HG03442 (cell line): ENCODE measurements at regions not wholly inside any gene's neighbourhood (a gene's known extent, or its start where the extent isn't known, plus 50 kb on each side); places are given as distances from the start of the nearest gene placed in this dataset.
A peak's percentile ranks its signal among the peaks of the same experiment; 100 is the strongest.
"Not testable (repeated sequence)": the region's sequence is repeated elsewhere in the genome, so short reads cannot be mapped to it uniquely, and the experiment has no call there.

ENCODE experiments used
- ATAC-seq: cut with Tn5 transposase; IDR thresholded peaks from one replicate; pipeline ENCODE4 v1.9.1; 2021; ENCODE audit warnings: mild to moderate bottlenecking, moderate library complexity; ENCODE audit not compliant: unreplicated experiment

DNA sequence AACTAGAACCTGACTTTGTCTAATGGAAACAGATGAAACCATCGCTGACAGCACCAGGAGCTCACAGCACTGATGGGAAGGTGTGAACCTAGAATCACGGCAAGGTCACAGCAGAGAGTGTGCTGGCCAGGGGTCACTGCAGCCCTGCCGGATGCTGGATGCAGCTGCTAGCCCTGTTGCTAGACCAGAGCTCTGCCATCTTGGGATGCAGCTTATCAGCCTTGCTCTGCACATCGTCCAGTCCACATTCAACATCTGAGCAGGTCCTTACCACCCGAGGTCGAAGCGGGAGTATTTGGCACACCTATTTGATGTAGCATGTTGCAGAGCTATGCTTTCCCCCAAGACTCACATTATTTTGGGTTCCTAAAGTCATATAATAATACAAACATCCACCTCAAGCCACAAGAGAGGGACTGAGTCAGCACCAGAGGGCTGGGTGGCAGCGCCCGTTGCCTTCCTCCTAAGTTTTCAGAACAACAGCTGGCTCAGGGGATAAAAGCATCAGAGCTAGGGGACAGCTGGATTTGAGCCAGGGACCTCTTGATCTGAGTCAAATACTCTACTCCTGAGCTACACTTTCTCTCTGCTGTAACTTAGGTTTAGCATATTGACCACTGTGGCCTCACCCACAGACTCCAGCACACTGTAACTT is 135.3 kb downstream of the ZNF467 start:
- no peak for ATAC-seq

DNA sequence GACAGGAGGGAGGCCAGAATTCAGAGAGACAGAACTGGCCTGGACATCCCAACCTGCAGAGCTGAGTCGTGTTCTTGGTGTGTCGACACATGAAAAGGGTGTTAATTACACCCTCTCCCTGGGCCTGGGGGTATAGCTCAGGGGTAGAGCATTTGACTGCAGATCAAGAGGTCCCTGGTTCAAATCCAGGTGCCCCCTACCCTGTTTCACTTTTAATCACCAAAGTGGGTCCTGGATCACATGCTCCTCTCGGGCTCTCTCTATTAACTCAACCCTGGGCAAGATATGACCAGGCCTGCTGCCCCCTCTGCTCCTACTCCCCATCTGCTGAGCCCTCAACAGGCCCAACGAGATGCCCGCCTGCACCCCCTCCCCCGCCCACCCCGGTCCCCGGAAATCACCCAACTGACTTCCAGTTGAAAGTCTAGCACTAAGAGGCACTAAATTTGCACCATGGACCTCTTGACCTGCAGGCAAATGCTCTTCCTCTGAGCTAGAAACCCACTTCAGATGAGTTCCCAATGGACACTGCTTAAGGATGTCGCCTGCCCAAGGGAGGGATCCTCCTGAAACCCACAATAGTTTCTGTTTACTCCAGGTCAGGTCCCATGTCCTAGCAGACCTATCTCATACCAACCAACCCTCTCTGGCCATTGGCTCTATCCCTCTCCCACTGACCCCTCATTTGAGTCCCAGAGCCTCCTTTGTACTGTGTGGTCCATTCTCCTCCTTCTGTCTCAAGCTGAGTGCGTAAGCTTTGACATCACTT is 137.6 kb downstream of the ZNF467 start:
- no peak for ATAC-seq

DNA sequence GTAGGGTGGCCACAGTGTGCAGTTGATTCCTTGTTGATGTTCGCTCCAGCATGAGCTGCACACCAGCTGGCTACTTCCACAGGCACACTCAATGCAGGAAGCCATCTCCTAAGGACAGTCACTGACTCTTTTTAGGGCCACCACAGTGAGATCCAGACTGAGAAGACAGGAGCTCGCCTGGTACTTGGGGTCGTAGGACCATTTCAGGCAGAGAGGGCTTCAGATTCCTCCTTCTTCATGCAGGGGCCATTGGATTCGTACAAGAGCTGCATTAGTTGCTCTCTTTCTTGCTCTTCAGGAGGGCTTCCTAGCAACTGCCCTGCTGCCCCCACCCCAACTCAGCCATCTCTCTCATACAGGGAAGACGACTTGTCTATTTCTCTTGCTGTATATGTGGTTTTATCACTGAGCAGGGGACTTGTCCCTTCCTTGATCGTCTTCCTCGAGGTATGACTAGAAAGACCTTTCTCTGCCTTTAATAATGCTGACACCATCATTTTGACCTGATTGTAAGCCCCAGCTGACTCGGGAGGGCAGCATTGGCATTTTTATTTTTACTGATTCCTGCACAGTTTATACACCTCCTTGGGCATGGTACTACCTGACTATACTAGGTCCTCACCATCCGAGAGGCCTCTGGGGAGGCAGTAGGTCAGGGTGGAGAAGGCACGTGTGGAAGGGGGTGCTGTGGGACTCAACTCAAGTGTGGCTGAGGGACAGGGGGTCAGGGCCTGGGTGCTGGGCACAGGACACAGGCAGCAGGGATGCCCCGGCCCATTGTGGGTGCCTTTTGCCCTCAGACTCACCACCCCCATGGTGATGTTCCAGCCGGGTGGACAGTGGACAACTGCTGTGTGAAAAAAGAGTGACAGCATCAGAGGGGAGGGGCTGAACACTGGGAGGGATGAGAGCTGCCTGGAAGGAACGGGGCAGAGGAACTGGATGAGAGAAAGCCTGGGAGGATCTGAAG is 136.7 kb upstream of the ZNF746 start:
- ATAC-seq = no peak

DNA sequence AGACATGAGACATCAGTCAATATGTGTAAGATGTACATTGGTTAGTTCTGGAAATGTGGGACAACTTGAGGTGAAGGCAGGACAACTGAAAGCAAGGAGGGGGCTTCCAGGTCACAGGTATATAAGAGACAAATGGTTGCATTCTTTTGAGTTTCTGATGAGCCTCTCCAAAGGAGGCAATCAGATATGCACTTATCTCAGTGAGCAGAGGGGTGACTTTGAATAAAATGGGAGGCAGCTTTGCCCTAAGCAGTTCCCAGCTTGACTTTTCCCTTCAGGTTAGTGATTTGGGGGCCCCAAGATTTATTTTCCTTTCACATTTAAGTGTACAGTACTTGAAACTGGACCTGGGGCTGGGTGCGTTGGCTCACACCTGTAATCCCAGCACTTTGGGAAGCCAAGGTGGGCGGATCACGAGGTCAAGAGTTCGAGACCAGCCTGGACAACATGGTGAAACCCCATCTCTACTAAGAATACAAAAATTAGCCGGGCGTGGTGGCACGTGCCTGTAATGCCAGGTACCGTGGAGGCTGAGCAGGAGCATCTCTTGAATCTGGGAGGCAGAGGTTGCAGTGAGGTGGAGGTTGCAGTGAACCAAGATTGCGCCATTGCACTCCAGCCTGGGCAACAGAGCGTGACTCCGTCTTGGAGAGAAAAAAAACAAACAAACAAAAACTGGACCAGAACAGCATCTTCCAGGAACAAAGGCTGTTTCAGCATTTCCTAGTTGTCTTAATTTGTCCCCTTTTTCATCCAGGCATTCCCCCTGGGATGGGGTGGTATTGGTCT is 130.9 kb upstream of the ZNF746 start:
- not testable (repeated sequence) for ATAC-seq

DNA sequence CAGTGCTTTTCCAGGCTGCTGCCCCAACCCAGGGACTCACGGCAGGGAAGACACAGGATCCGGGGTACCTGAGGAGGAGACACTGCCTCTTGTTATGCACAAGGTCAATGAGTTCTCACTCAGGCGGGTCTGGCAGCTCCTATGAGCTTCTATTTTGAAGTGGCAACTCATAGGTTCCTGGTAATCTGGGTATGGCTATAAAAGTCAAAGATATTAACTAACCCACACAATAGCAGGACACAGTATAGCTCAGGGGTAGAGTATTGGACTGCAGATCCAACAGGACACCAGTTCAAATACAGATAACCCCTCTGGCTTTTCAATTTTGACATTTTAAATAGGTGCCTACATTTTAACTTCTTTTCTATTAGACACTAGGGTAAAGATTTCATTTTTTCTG is 130.3 kb upstream of the ZNF746 start:
- ATAC-seq = no peak

DNA sequence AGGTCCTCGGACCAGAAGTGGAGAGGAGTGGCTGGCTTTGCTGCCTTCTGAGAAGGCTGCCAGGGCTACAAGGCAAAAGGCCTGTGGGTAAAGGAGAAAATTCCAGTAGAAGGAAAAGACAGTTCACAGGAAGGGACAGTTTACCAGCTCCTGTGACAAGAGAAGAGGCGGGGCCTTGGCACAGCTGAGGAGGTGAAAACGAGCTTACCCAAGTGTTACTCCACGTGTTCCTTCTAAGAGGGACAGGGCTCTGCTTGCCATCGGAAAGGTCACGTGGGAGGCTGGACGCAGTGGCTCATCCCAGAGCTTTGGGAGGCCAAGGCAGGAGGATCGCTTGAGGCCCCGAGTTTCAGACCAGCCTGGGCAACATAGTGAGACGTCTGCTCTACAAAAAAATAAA is 129.4 kb upstream of the ZNF746 start:
- ATAC-seq = no peak

DNA sequence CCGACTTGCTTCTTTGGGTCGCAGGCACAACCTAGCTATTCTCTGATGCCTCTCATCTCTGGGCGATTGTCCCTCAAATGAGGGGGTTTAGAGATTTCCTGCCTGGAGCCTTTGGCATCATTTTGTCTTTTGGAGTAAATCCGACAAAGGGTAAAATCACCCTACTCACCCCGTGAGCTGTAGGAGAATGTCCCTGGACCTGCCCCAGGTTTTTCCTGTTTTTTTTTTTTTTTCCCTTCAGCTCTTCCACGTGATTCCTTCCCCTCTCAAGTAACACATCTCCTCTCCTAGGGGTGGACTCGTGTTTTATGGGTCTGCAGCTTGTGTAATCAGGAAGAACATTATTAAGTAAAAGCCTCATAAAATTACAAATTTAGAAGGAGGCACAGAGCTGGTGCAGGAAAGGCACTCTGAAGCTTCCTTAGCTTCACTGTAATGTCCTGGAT is 128.4 kb upstream of the ZNF746 start:
- no peak for ATAC-seq

DNA sequence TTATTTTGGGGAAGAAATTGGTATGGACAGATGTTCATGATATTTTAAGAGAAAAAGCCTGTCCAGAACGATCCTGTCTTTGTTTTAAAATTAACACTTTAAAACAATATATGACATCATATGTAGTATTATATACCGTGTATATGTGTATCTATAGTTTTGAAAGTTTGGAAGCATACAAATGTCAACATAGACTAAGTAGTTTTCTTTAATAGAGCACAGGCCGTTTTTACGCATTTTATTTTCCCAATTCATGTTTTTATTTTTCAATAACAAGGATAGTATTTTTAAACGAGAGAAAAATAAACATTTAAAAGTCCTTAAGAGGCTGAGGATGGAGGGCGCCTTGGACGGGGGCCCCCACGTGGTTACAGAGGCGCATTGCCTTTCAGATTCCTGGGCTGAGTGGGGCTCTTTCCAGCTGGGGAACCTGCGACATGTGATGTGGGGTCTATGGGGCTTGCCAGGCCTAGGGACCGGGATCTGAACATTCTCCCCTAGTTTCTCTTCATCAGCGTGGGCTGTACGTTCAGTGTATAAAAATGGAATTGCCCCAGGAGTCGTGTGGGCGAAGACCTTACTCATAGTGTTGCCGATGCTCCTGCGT is 127.8 kb upstream of the ZNF746 start:
- no peak for ATAC-seq

DNA sequence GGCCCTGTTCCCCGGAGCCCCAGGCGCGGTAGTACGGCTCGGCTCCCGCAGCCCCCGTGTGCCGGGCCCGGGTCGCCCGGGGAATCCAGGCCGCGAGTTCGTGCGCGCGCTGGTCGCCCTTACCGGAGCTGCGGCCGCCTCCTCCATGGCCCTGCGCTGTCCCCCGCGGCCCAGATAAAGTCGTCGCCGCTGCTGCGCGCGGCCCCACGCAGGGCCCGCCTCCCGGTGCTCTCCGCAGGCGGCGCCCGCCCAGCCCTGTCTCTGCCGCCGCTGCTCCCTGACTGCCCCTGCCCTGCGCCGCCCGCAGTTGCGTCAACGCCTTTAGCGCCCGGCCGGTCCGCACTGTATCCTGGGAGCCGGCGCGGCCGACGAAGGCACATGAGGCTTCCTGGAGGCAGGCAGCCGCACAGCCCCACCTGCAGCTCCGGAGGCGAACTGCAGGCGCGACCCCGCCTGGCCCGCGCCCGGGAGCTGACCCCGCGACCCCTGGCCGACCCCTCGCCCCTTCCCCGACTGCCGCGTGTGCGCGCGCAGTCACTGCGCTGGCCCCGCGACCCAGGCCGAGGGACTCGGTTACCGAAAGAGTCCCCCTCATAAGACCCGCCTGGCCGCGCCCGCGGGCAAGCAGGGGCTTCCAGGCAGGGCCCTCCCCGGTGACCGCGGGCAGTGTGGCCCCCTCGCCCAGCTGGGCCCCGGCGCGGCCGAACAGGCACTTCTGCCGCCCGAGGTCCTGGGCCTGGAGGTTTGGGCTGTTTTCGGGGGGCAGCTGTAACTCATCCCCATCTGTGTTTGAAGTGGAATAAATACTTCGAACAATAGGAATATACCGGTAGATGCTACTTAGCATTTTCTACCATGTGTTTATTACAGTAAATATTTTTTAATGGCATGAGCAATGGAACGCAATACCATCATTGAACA is 127.1 kb upstream of the ZNF746 start:
- peak; percentile 88 for ATAC-seq

DNA sequence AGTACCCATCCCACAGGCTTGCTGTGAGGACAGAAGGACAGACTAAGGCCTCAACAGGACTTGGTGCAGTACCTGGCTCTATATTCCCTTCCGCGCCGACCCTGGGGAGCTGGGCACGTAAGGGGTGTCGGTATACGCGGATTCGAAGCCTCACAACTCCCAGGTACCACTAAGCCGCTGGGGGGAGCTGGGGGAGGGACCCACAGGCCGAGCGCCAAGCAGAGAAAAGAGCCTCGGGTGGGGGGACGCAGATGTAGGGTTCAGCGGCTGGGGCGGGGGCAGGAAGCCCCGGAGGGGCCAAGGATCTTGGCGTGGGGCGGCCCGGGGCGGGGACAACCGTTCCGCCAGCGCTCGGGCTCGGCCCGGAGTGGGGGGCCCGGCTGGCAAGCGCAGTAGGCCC is 126.4 kb upstream of the ZNF746 start:
- peak; percentile 2 for ATAC-seq

DNA sequence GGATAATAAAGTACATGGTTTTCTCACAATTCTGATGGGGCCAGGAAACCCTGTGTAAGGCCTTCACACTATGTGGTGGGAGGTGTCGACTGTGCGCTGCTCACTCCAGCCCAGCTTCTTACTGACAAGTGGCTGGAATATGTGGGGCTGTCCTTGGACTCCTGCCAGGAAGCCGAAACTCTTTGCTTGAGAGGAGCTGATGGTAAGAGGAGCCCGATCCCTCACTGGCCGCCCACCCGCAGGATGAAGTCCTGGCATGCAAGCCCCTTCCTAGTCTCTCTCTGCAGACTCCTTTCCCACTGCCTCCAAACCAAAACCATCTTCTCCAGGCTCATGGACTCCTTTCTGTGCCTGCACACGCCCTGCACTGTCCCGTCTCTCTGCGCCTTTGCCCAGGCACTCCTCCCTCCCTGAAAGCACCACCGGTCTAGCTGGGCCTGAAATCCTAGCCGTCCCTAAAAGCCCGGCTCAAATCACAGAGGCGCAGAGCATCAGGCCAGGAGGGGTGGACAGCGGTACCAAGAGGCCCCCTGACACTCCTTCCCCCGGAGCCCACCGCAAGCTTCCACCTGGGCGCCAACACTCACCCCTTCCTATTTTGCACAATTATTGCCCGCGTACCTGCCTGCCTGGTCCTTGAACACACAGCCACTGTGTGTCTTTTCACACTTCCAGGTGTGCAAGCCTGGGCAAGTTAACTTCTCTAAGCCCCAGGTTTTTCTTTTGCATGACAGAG is 125.8 kb upstream of the ZNF746 start:
- not testable (repeated sequence) for ATAC-seq

DNA sequence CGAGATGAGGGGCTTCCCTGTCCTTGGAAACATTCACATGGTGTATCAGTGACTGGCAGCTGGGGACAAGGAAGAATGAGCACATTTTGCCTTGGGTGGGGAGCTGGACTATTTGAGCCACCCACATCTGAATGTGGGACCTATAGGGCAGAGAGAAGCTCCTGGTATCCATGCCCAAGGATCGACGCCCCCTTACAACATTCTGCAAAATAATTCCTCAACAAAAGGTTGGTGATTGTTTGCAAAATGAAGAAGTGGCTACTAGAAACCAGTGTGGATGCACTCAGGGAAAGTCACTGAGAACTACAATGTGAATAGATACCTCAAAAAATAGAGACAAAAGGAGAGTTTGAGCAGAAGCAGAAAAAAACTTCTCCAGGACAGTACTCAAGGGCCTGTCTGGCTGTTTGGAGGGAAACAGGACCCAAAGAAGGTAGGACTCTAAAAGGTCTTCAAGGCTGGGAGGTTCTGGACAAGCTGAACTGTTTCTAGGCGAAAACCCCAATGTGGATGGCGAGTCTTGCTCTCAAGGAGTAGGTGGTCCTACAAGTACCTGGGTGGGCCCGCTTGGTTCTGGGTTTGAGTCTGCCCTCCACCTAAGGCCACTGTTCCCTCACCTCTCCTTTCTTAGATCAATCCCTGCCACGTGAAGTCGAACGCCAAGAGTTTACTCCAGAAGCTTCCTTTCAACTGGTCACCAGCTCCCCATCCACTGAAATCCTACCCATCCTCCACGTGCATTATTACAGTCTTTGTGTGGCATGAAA is 125.0 kb upstream of the ZNF746 start:
- ATAC-seq = no peak

DNA sequence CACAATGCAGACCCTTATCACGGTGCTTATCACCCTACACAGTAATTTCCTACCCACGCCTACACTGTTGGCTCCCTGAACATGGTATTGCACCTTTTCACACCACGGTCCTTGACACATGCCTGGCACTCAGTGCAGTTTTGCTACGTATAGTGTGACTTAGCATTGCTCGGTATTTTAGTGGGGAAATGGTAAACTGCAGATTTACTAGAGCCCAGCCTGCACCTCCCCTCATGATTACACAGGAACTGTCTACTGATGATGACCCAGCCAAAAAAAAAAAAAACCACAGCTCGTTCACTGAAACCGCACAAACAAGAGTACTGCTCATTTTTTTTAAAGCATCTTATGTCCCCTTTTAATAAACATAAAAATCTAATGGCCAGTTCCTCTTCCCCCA is 124.2 kb upstream of the ZNF746 start:
- ATAC-seq = no peak

DNA sequence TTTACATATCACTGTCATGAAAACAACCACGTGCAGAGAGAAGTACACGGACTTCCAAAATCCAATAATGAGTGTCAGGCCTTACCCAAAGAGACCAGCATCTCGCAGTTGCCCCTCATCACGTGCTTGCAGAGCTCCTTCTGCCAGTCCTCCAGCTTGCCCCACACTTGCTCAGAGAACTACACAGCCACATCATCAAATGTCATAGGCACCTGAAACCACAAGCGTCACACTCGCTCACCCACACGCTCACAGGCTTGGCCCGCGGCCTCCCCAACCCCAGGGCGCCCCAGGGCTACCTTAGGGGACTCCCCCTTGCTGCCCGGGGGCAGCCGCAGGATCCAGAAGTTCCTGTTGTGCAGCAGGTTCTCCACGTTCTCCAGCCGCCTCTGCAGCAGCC is 123.4 kb upstream of the ZNF746 start:
- peak; percentile 26 for ATAC-seq

DNA sequence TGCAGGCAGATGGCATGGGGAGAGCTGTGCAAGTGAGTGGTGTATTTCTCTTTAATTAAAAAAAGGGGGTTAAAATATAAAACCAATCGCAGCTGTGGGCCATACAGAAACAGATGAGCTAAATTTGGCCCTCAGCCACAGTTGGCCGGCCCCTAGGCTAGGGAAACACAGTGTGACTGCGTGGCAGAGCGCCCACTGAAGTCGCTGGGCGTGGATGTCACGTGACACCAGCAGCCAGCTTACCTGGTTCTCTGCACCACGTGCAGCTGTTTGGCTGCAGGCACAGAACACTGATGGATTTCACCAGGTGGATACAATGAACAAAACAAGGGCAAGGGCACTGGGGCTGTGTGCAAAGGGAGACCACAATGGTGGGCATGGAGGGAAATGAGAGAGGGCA is 119.3 kb upstream of the ZNF746 start:
- ATAC-seq = no peak

DNA sequence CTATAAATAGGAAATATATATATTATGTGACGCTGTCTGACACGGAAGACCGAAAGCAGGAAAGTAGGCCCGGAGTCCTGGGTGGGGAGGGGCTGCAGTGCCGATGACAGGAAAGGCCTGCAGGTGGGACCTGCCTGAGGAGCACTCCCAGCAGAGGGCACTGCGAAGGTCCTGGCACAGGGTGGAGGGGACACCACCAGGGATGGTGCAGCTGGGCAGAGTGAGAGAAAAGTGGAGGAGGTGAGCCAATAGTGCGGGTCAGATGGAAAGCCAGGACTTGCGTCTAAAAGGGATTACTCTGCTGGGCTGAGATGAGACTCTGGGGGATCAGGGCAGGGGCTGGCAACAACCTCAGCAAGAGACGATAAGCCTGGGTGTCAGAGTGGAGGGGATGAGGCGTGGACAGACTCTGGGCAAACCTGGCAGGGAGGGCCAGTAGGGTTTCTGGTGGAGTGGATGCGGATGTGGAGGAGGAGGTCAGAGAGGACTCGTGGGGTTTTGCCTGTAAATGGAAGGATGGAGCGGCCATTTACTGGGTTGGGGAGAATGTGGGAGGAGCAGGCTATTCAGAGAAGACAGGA is 118.2 kb upstream of the ZNF746 start:
- no peak for ATAC-seq

DNA sequence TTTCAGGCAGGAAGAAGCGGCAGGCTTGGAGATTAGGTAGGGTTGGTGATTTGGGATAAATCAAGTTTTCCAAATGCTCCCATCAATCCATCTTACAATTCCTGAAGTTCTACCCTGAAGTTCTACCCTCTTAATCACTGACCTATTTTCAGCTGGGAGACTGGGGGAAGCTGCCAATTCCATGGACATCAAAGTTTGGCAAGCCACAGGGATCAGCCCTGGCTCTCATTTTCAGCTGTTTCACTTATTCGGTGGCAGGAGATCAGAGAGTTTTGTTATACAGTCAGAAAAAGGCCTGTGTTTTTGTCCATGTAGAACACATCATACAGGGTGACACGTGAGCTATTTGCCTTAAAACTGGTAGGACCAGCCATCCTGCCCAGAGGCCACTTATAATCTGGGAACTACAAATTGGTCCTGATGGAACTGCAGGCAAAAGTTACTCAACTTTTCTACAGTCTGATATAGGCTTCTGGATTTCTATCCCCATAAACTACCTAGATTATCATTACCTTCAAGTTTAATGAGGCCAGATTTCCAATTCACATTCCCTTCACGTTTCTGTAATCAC is 112.9 kb upstream of the ZNF746 start:
- ATAC-seq = no peak
